ENCODE measurements at regions not wholly inside any gene's neighbourhood (a gene's known extent, or its start where the extent isn't known, plus 50 kb on each side); places are given as distances from the start of the nearest gene placed in this dataset.

DNA sequence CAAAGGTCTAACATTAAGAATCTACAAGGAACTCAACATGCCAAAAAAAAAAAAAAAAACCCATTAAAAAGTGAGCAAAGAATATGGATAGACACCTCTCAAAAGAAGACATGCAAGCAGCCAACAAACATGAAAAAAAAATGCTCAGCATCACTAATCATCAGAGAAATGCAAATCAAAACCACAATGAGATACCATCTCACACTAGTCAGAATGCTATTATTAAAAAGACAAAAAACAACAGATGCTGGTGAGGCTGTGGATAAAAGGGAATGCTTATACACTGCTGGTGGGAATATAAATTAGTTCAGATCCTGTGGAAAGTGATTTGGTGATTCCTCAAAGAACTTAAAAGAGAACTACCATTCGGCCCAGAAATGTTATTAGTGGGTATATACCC lies 257.7 kb upstream of the PLET1 start:
- ChIA-PET CTCF (ENCODE audit: partially characterized antibody) (interaction anchor here (1.8 kb wide), 1 partner anchor 35 kb away, joined by 6 read pairs; no protein-coding TSS in a partner anchor), POLR2A (ENCODE audit: partially characterized antibody) (no interaction called here)
- H3K4me1 ChIP-seq (replicated peaks in 1 of 4; ENCODE audit: control insufficient read depth in 3 of 4, insufficient read depth in 4 of 4, low read length in 3 of 4) = 0 out of 7 replicates have a peak, but pooled peaks cover 0 to under 1% (median 0%) of the 10 kb centered on the region in 4 experiments
- H3K18ac ChIP-seq (ENCODE audit: extremely low read depth, low read length) = no peak overlapping the region
- no peak overlapping the region for H4K5ac ChIP-seq (ENCODE audit: insufficient read length, low read depth, low read length)
- no peak overlapping the region for H4K91ac ChIP-seq (replicated peaks; ENCODE audit: insufficient read length, low read length)
- H3K27ac ChIP-seq (ENCODE audit: low read depth, low read length) = no peak overlapping the region
- no peak overlapping the region for H2BK20ac ChIP-seq (ENCODE audit: low read length)
- FAIRE-seq (no peak), DNase-seq (ENCODE audit: low read depth in 1 of 2, low spot score in 2 of 2) (no peak)
- H3K27me3 ChIP-seq (replicated peaks in 1 of 4; ENCODE audit: control insufficient read depth in 3 of 4, extremely low read depth in 1 of 4, insufficient read depth in 3 of 4, low read length in 3 of 4) = no peaks in the 10 kb centered on the region
- no peak overlapping the region for H4K8ac ChIP-seq (ENCODE audit: extremely low read depth, insufficient read depth, low read length)
- H3K79me2 ChIP-seq (ENCODE audit: control insufficient read depth in 1 of 2, insufficient read depth in 2 of 2, low read length in 2 of 2) = no peaks in the 10 kb centered on the region; a peak in 1 of 4 replicates
- H3K79me1 ChIP-seq (ENCODE audit: low read depth, low read length) = no peaks in the 10 kb centered on the region
- no peak overlapping the region for H3K4ac ChIP-seq (replicated peaks; ENCODE audit: insufficient read length, low read depth, low read length)
- H3K9ac ChIP-seq (replicated peaks in 1 of 4; ENCODE audit: extremely low read depth in 1 of 4, low read depth in 3 of 4, low read length in 3 of 4) = no peak overlapping the region
- no peak overlapping the region for H3K56ac ChIP-seq (replicated peaks; ENCODE audit: insufficient read length, low read depth, low read length)
- H3K14ac ChIP-seq (ENCODE audit: insufficient read length) = no peak overlapping the region
- no peak overlapping the region for H2BK5ac ChIP-seq (ENCODE audit: low read depth, low read length)
- no peaks in the 10 kb centered on the region for H3K36me3 ChIP-seq (ENCODE audit: control insufficient read depth in 2 of 4, insufficient read depth in 4 of 4, low read length in 3 of 4)
- no peak overlapping the region for H2BK15ac ChIP-seq (ENCODE audit: low read length)
- no peak overlapping the region for H2BK12ac ChIP-seq (ENCODE audit: low read depth, low read length)
- H3K23me2 ChIP-seq (ENCODE audit: low read depth, low read length) = no peaks in the 10 kb centered on the region; the same call in 1 of the 2 replicates
- no peak overlapping the region for H2BK120ac ChIP-seq (replicated peaks; ENCODE audit: low read depth, low read length)
- H3K4me2 ChIP-seq (ENCODE audit: insufficient read depth in 1 of 2, low read depth in 2 of 2, low read length in 2 of 2) = no peak overlapping the region
- no peaks in the 10 kb centered on the region for H4K20me1 ChIP-seq (replicated peaks in 1 of 2; ENCODE audit: control insufficient read depth in 1 of 2, insufficient read depth in 2 of 2, low read length in 2 of 2)
- no peak overlapping the region for H2AFZ ChIP-seq (ENCODE audit: low read length)
- H2AK5ac ChIP-seq (ENCODE audit: low read depth, low read length) = no peak overlapping the region
- H3K23ac ChIP-seq (ENCODE audit: insufficient read length) = no peak overlapping the region
- H3K9me3 ChIP-seq (ENCODE audit: insufficient read depth in 2 of 2, low read depth in 1 of 2, low read length in 1 of 2) = no peaks in the 10 kb centered on the region
- WGBS, 2 experiments (ENCODE audit: extremely low coverage in 1 of 2, insufficient coverage in 1 of 2, insufficient read length in 1 of 2, insufficient replicate concordance in 2 of 2, low coverage in 1 of 2, low lambda C conversion rate in 2 of 2, missing lambda C conversion rate in 1 of 2) = 93% methylated on average over 1 of the region's 1 CpG; no CpG with 5 or more reads in 1 of the 2 experiments
- no peak overlapping the region for H3K4me3 ChIP-seq (ENCODE audit: extremely low read depth in 1 of 4, insufficient read depth in 2 of 4, low read depth in 3 of 4, low read length in 4 of 4)
- TF ChIP-seq, protein P1, sequence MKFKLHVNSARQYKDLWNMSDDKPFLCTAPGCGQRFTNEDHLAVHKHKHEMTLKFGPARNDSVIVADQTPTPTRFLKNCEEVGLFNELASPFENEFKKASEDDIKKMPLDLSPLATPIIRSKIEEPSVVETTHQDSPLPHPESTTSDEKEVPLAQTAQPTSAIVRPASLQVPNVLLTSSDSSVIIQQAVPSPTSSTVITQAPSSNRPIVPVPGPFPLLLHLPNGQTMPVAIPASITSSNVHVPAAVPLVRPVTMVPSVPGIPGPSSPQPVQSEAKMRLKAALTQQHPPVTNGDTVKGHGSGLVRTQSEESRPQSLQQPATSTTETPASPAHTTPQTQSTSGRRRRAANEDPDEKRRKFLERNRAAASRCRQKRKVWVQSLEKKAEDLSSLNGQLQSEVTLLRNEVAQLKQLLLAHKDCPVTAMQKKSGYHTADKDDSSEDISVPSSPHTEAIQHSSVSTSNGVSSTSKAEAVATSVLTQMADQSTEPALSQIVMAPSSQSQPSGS (IDR thresholded peaks at IDR 0.05; ENCODE audit: low read length) = no peak
- TF ChIP-seq PHF8 (conservative IDR thresholded peaks at IDR 0.05; ENCODE audit: low read depth, low read length) = no peak
- no peak for TF ChIP-seq NANOG (IDR thresholded peaks at IDR 0.05; ENCODE audit: insufficient read depth, low read depth, low read length, poor library complexity, severe bottlenecking)
- TF ChIP-seq SRF (IDR thresholded peaks at IDR 0.05; ENCODE audit: low read depth, low read length) = no peak
- no peak for TF ChIP-seq RFX5 (IDR thresholded peaks at IDR 0.05; ENCODE audit: borderline replicate concordance, low read depth, low read length)
- TF ChIP-seq HDAC2 (IDR thresholded peaks at IDR 0.05; ENCODE audit: borderline replicate concordance in 1 of 2, low read depth in 2 of 2, low read length in 2 of 2) = no peak
- no peak for TF ChIP-seq JUND (IDR thresholded peaks at IDR 0.05; ENCODE audit: low read length)
- no peak for TF ChIP-seq CREB1 (IDR thresholded peaks at IDR 0.05)
- TF ChIP-seq USF2 (IDR thresholded peaks at IDR 0.05; ENCODE audit: low read length) = no peak

Data from H1 (cell line).